ENCODE measurements at regions not wholly inside any gene's neighbourhood (a gene's known extent, or its start where the extent isn't known, plus 50 kb on each side); places are given as distances from the start of the nearest gene placed in this dataset.

- ATAC-seq (ENCODE audit: low read depth) (no peak), DNase-seq (no peak)
- 100% methylated on average over 1 of the region's 4 CpGs for WGBS (ENCODE audit: insufficient coverage)
- H3K27me3 Mint-ChIP-seq = no peaks in the 10 kb centered on the region
- H3K4me3 Mint-ChIP-seq = no peak overlapping the region
- H3K9me3 Mint-ChIP-seq (ENCODE audit: insufficient read depth) = no peaks in the 10 kb centered on the region
- Histone ChIP-seq H3K36me3 (replicated peaks in 1 of 2; ENCODE audit: control extremely low read depth in 1 of 2, control insufficient read depth in 1 of 2, extremely low read depth in 1 of 2, insufficient read depth in 2 of 2, low read length in 1 of 2) (no peaks in the 10 kb centered on the region), H2AFZ (ENCODE audit: insufficient read depth, low read depth, low read length, poor library complexity, severe bottlenecking) (no peak overlapping the region), H3K4me3 (ENCODE audit: control extremely low read depth in 1 of 5, extremely low read depth in 1 of 5, insufficient read depth in 1 of 5, low read depth in 2 of 5, low read length in 4 of 5) (no peak overlapping the region), H3K79me2 (ENCODE audit: control insufficient read depth, insufficient read depth, low read length) (no peaks in the 10 kb centered on the region), H4K20me1 (ENCODE audit: control insufficient read depth, insufficient read depth, low read length, poor library complexity, severe bottlenecking) (no peaks in the 10 kb centered on the region), H3K27me3 (replicated peaks in 1 of 4; ENCODE audit: control extremely low read depth in 1 of 4, control insufficient read depth in 3 of 4, insufficient read depth in 4 of 4, low read length in 3 of 4) (no peaks in the 10 kb centered on the region), H3K4me2 (replicated peaks; ENCODE audit: low read depth, low read length, poor library complexity, severe bottlenecking) (no peak overlapping the region), H3K4me1 (ENCODE audit: control insufficient read depth in 2 of 2, insufficient read depth in 2 of 2, low read length in 2 of 2) (no peaks in the 10 kb centered on the region), H3K9ac (ENCODE audit: low read length) (no peak overlapping the region), H3K9me3 (ENCODE audit: control extremely low read depth in 1 of 3, control insufficient read depth in 2 of 3, insufficient read depth in 1 of 3, low read length in 2 of 3) (peaks cover 0 to 3% (median 0%) of the 10 kb centered on the region in 3 donors), H3K27ac (ENCODE audit: low read length in 2 of 2) (no peak overlapping the region)
- H3K27ac Mint-ChIP-seq = no peak overlapping the region
- TF ChIP-seq CTCF (IDR thresholded peaks at IDR 0.05) (no peak), EZH2 (IDR thresholded peaks at IDR 0.05; ENCODE audit: borderline replicate concordance, insufficient read depth, low read depth, low read length, poor library complexity, severe bottlenecking) (no peak)
- POLR2A ChIA-PET = no interaction called here
- CTCF ChIA-PET = no interaction called here
- intact Hi-C loops (cut with micrococcal nuclease) = no loop called here
- no peaks in the 10 kb centered on the region for H3K4me1 Mint-ChIP-seq
Measured at GRCh38 chr16:65455761-65456160, 333.9 kb upstream of the CDH11 start.

- intact Hi-C loops (cut with micrococcal nuclease) = no loop called here
- no peak overlapping the region for H3K4me2 ChIP-seq (replicated peaks; ENCODE audit: low read depth, low read length, poor library complexity, severe bottlenecking)
- H2AFZ ChIP-seq (ENCODE audit: insufficient read depth, low read depth, low read length, poor library complexity, severe bottlenecking) = no peak overlapping the region
- CTCF ChIA-PET = no interaction called here
- H3K27ac Mint-ChIP-seq = no peak overlapping the region
- TF ChIP-seq CTCF (IDR thresholded peaks at IDR 0.05) (no peak), EZH2 (IDR thresholded peaks at IDR 0.05; ENCODE audit: borderline replicate concordance, insufficient read depth, low read depth, low read length, poor library complexity, severe bottlenecking) (no peak)
- no peaks in the 10 kb centered on the region for H3K4me1 Mint-ChIP-seq
- no peaks in the 10 kb centered on the region for H3K27me3 ChIP-seq (replicated peaks in 1 of 4; ENCODE audit: control extremely low read depth in 1 of 4, control insufficient read depth in 3 of 4, insufficient read depth in 4 of 4, low read length in 3 of 4)
- H3K79me2 ChIP-seq (ENCODE audit: control insufficient read depth, insufficient read depth, low read length) = no peaks in the 10 kb centered on the region
- H3K36me3 ChIP-seq (replicated peaks in 1 of 2; ENCODE audit: control extremely low read depth in 1 of 2, control insufficient read depth in 1 of 2, extremely low read depth in 1 of 2, insufficient read depth in 2 of 2, low read length in 1 of 2) = no peaks in the 10 kb centered on the region
- 100% methylated on average over 1 of the region's 2 CpGs for WGBS (ENCODE audit: insufficient coverage)
- no peak overlapping the region for H3K9ac ChIP-seq (ENCODE audit: low read length)
- no peaks in the 10 kb centered on the region for H3K27me3 Mint-ChIP-seq
- DNase-seq (no peak), ATAC-seq (ENCODE audit: low read depth) (no peak)
- no peak overlapping the region for H3K4me3 ChIP-seq (ENCODE audit: control extremely low read depth in 1 of 5, extremely low read depth in 1 of 5, insufficient read depth in 1 of 5, low read depth in 2 of 5, low read length in 4 of 5)
- H3K9me3 Mint-ChIP-seq (ENCODE audit: insufficient read depth) = peaks cover 4% of the 10 kb centered on the region
- no peaks in the 10 kb centered on the region for H4K20me1 ChIP-seq (ENCODE audit: control insufficient read depth, insufficient read depth, low read length, poor library complexity, severe bottlenecking)
- H3K27ac ChIP-seq (ENCODE audit: low read length in 2 of 2) = no peak overlapping the region
- no peak overlapping the region for H3K4me3 Mint-ChIP-seq
- POLR2A ChIA-PET = no interaction called here
- no peaks in the 10 kb centered on the region for H3K4me1 ChIP-seq (ENCODE audit: control insufficient read depth in 2 of 2, insufficient read depth in 2 of 2, low read length in 2 of 2)
- peaks cover 0 to 3% (median 3%) of the 10 kb centered on the region in 3 donors for H3K9me3 ChIP-seq (ENCODE audit: control extremely low read depth in 1 of 3, control insufficient read depth in 2 of 3, insufficient read depth in 1 of 3, low read length in 2 of 3)
Measured at GRCh38 chr16:65453646-65454045, 331.8 kb upstream of the CDH11 start.
